GM18517 (cell line): ENCODE measurements at regions not wholly inside any gene's neighbourhood (a gene's known extent, or its start where the extent isn't known, plus 50 kb on each side); places are given as distances from the start of the nearest gene placed in this dataset.

ENCODE experiments used
- ATAC-seq: cut with Tn5 transposase; IDR thresholded peaks from one replicate; pipeline ENCODE4 v1.9.1; 2021; ENCODE audit warnings: mild to moderate bottlenecking, moderate library complexity; ENCODE audit not compliant: unreplicated experiment

DNA sequence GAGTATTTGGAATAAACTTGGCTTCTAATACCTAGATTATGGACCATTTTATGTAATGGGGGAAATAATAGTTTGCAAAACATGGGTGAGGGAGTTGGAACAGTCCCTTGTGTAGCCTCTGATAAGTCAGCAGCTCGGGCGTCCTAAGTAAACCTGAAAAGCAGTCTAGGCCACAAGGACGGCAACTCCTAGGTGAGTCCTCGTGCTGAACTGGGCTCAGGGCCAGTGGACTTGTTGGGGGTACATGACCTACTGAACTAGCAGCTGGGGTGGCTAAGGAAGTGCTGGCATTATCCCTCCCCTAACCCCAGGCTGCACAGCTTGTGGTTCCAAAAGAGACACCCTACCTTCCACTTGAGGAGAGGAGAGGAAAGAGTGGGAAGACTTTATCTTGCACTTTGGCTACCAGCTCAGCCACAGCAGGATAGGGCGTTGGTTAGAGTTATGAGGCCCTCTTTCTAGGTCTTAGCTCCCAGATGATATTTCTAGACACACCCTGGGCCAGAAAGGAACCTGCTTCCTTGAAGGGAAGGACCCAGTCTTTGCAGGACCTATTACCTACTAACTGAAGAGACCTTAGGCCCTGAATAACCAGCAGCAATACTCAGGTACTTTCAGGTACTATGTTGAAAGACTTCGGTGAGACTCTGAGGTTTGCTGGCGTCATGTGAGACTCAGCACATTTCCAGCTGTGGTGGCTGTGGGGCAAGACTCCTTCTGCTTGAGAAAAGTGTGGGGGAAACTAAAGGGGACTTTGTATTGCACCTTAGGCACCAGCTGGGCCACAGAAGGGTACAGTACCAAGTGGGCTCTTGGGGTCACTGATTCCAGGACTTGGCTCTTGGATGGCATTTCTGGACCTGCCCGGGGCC lies 71.0 kb downstream of the AQP4 start:
- ATAC-seq: no peak

DNA sequence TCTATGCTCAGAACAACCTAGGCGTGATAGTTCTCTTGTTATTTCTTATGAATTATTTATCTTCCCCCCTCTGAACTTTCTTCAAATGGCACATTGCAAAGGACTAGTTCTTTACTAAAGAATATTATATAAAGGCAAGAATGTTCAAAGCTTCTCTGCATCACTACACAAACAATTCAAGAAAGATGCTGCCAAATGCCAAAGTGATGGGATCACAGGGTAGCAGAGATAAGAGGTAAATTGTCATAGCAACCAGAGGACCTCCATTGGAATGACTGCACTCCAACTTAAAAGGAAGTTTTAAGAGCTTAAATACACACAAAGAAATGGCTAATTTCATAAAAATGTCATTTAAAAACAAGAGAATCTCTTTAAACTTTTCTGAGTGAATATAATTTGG lies 72.8 kb downstream of the AQP4 start:
- no peak for ATAC-seq

DNA sequence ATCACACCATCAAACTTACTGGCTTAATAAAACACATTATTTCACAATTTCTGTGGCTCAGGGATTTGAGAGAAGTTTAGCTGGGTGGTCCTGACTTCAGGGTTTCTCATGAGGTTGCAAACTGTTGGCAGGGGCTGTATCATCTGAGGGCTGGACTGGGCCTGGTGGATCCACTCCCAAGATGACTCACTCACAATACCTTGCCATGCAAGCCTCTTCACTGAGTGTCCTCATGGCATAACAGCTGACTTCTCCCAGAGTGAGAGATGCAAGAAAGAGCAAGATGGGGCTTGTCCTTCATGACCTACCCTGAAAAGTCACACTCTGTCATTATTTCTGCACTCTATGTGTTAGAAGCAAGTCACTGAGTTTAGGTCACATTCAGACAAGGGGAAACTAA lies 73.8 kb downstream of the AQP4 start:
- ATAC-seq: no peak

DNA sequence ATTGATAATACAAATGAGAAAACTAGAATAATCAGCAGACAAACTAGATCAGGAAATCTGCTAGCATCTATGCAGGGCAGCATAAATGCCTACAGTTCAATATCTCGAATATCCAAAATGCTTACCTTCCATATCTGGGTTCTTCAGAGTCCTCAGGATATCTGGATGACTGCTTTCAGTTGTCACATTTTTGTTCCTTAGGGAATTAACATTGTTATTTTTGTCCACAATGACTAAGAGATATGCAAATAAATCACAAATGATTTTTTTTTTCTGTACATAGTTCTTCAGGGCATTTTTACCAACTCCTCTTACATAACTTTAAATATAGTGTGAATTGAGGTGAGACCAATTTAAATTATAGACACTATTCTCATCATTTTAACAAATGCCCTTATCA lies 80.9 kb downstream of the AQP4 start:
- no peak for ATAC-seq

DNA sequence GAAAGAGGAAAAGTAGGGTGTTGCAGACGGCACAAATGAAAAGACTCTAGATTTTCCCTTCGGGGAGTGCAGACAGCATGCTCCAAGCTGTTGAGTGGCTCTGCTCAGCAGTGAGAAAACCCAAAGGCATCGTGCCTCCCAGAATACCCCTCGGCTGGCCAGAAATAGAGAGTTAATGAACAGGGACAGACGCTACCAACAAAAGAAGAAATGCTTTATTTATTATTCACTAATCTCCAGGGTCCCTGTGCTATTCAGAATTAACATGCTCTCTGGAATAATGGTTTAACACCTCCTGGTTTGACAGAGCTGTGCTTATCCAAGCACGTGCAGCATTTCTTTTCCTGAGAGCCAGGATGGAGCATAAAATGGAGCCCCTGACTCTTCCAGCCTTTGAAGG lies 82.3 kb downstream of the AQP4 start:
- no peak for ATAC-seq

DNA sequence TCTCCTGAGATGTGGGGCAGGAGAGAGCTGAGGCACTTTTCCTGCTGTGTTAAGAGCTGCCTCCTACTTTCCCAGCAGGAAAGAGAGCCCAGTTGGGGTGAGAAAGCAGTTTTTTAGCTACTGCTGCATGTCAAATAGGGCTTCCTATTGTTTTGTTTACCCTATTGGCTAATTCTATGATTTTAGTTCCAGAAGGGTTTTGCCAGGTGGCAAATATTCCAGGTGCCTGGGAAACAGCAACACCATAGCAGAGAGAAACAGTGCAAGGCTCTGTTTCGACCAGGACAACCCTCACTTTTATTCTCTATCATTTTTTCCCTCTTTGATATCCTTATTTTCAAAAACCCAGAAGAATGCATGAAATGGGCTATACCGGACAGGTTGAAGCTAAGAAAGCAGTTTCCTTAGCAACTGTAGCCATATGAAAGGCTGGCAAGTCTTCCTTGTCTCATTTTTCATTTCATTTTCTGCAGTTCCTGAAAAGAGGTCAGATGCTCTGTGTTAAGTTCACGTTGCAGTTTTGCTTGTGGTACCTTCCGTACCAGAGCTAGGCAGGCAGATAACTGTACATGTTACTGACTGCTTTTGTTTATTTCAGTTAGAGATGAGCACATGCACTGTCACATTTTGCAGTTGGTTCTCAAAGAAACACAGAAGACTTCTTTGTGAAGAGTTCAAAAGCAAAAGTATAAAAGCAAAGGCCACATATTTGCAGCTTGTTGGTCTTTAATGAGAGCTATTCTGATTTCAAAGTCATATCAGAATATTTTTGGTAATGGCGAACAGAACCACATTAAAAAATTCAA lies 84.8 kb downstream of the AQP4 start:
- ATAC-seq: no peak

DNA sequence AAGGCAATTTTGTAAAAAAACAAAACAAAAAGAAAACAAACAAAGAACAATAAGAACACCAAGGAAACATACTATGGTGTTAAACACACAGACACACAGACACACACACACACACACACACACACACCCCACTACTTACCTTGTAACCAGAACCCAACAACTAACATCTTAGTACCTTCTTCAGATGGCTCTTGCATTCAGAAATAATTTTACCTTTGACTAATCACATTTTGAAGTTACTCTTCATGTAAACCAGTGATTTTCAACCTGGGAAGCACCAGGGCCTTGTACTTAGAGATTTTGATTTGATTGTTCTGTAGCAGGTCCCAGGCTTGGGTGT lies 87.5 kb downstream of the AQP4 start:
- no peak for ATAC-seq

DNA sequence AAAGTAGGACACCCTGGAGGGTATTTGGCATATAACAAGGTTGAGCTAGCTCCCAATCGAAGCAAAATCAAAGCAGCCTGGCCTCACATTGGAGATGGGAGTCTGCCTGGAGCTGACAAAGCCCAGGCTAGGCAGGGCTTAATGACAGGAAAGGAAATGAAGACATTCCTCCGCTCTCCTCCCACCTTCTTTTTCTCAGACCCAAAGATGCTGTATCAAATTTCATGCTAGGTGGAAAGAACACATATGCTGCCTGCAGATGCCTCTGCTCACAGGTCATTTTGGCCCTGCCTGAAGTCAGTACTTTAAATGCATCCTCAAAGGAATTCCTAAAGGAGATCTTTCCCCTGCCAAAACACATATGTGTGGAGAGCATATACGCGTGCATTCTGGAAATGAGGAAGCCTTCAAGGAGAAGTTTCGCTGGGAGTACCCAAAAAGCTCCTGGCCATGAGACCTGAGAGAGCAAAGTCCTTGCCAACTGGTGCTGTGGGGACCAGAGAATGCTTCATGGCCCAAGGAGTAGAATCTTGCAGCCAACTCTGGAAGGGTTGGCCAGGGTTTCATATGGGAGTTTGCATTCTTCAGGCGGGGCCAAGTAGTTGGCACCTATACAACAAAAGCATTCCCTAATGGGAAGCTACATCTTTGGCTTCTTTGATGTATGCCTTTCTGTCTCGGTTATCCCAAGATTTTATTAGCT lies 88.0 kb downstream of the AQP4 start:
- no peak for ATAC-seq

DNA sequence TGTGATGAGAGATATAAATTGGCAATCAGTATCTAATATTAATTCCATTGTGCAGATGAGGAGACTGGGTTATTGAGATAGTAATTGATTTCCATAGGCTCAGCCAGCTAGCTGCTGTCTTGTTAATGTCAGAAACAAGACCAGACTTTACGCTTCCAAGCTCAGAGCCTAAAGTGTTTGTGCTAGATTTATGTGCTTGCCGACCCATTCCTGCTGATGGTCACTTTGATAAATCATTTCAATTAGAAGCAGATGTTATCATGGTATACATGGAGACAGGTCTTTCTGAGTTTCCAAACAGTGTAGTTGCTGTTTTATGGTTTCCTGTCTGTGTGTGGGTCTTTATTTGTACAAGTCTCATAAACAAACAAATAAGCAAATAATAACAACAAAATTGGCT lies 92.8 kb downstream of the AQP4 start:
- ATAC-seq: no peak

DNA sequence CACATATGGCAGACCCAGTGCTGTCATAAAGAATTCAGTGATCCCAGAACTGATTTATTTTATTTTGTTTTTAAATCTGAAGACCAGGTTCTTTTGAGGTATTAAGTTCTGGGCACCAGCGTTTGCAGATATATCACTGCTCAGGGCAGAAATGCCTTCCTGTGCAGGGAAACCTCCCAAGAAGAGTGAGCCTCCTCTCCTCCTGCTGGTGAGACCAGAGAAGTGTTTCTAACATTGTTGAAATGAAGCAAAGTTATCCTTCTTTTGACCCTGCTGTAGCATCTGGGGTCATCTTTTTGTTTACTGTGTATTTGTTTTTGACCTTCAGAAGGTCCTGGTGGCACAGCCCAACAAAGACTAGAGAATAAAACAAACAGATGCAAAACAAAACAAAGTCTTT lies 94.0 kb downstream of the AQP4 start:
- ATAC-seq: no peak

DNA sequence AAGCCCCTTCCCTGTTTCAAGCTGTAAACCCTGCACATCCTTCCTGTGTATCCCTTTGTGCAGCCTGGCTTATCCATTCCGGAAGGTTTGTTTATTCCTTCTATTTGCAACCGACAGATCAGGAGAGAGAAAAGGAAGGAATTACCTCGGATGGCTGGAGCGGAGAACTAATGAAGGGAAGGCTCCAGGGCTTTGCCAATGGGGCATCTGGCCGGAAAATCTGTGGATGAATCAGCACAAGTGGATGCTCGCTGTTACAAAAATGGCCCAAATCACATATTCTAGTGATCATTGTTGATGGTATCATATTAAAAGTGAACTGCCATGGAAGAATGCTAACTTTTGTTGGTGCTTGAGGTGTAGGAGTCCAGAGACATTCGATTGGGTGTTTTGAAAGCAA lies 97.1 kb downstream of the AQP4 start:
- no peak for ATAC-seq

DNA sequence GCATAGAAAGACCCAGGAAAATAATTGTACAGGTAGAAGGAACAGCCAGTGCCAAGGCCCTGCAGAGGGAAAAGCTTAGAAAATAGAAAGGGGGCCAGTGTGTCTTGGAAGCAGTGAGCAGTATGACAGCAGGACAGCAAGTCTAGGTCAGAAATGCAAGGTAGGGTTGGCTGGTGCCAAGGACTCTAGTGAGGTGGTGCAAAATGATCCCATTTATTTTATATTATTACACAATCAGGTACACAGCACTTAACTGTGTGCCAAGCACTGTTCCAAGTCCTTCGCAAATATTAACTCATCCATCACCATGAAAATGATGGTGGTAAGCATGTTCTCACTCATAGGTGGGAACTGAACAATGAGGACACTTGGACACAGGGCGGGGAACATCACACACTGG lies 100.0 kb downstream of the AQP4 start:
- no peak for ATAC-seq

DNA sequence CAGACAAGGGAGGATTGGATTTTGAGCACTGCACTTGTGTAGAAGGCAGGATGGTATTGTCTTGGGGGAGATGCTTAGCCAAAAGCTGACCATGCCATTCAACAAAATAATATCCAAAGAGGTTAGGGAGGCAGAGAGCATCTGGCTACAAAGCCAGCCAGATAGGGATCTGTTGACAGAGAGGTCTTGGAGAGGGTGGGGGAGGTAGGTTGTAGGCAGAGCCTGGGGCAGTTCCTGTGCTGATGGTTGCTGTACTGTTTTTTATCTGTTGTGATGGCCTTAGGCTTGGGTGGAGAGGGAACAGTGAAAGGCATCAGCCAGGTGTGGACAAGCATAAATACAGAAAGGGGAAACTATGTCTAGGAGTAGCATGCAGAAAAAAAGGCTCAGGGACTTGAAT lies 100.9 kb downstream of the AQP4 start:
- no peak for ATAC-seq

DNA sequence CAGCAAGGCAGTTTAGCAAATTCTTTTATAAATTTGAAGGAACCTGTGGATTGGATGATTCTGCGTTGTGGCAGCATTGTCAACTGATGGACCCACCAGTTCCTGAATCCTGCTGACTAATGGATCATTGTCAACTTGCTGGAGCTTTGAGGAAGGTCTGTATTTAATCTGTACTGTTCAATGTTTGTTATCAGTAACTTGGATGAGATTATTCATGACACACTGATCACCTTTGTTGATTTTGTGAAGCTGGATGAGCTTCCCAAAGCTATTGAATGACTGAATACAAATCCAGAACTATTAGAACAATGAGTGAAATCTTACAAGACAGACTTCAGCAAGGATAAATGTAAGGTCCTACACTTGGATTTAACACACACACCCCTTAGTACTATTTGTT lies 101.3 kb downstream of the AQP4 start:
- no peak for ATAC-seq

DNA sequence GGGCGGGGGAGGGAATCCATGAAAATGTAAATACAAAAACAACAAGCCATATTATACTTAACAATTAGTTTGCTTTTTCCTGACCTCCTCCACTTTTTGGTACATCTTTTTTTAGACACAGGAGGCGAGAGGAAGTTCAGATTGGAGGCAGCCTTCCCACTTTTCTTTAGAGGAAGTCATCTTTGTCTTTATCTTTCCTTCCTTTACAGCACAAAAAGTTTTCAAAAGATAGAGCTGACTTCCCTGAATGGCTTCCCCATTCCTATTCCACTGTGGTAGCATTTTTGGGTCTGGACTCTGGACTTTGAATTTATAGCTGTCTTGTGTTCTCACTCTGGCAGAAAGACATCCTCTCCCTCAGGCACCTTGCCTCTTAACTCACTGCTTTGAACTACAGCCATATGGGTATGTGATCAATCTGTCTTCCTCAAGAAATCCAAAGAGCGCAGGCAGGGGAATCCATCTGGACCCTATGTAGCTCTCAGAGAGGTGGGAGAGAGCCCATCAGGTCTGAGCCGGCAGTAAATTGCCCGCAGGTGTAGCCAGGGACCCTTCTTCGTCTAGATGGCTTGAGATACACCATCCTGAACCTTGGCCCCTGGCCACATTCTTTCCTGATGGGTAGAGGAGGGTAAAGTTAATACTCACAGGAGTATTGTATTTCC lies 101.9 kb downstream of the AQP4 start:
- ATAC-seq: no peak

DNA sequence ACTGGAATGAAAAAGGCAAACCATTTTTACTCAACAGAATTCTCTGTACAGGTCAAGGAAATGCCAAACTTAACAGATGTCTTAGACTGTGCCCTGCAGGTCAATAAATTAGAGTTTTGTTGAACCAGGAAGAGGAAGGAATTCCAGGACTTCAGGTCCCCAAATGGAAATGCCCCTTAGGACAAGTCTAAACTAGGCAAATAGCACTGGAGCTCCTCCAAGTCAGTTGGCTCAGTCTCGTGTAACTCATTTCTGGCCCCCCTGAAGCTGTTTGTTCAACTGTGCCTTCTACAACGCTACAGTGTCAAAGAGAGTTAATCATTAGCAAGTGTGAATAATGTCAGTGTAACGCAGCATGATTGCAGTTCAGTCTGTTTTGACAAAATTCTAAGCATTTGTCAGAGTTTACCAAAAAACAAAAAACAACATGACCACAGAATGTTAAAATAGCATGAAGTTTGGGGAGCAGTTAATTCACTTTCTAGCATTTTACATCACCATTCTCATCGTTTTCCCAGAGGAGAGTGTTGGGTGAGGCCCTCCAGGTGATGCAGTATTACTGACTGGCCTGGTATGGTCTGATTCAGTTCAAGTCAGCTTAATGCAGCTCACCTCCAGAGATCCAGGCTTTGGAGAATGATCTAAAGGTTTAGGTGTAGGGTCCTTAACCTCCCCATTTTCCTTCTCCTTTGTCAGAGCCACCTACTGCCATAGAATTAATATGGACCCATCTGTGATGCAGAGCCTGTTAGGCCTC lies 108.1 kb downstream of the AQP4 start:
- ATAC-seq: no peak

DNA sequence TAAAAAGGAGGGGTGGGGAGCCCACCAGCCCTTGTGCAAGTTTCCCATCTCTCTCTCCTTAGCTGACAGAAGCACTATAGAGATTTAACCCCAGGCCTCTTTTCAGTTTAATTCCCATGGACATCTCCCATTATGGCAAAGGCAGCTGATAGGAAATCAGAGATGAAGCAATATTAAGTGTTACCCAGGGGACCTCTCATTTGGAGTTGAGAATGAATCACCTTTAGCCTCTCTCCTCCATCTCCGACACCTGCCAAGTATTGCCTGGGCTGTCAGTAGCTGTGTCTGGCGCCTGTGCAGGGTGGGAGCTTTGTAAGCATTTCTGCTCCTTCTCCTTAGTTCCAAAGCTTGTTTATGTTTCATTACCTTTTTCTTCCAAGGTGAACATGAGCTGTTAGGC lies 109.0 kb downstream of the AQP4 start:
- no peak for ATAC-seq

DNA sequence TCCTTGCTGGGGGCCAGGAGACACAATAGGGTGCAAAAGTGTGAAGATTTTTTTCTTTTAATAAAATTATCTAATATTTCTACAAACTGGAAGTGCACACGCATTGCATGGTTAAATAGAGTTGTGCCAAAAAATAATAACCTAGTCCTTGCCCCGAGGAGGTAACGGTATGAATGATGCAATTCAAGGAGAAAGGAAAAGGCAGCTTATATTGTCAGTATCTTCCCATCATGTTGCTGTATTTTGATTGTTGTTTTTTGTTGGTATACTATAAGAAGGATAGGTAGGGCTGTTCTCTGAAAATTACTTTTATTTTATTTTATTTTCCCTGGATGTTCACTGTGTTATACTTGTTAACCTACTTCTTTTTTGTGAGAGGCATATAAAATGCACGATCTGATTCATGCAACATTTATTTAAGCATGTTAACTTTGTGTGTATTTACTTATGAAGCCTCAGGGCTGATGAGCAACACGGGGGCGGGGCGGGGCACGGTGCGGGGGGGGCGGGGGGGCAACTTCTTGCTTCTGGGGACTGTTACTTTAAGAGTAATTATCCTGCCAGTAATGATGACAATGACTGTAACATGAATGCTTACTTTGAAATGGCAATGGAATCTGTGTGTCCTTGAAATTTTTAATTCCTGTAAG lies 118.6 kb downstream of the AQP4 start:
- no peak for ATAC-seq

DNA sequence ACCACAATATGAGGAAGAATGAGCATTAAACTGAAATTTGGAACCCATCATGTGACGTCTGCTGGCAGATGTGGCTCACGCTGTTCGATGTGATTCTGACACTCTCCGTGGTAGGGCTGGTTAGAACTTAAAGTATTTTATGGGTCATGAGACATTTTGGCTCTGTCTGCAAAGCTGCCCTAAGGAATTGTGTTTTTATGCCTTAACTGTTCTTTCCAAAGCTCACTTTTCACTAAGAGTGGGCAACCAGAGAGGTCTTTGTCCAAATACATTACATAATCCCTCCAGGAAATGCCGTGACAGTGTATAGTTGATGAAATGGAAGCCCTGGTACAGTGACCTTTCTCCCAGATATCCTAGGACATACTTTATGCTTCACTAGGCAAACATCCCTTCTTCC lies 119.1 kb downstream of the AQP4 start:
- ATAC-seq: no peak
